Transverse colon (tissue), 4 donors: ENCODE measurements at regions not wholly inside any gene's neighbourhood (a gene's known extent, or its start where the extent isn't known, plus 50 kb on each side); places are given as distances from the start of the nearest gene placed in this dataset.
A peak's percentile ranks its signal among the peaks of the same experiment; 100 is the strongest.

Source experiments
- POLR2AphosphoS5 ChIP-seq, 3 donors: sonication (generic); formaldehyde crosslinking; IDR thresholded peaks; one replicate each; pipeline ENCODE4 v1.6.1; 2016; ENCODE audit warnings: antibody characterized with exemption in 3 of 3
- TF ChIP-seq, protein P1 (sequence below), 5 experiments: fragments of 200-600 bp in 3 of 5; fragments of 450-650 bp in 2 of 5; sonication (generic) in 3 of 5; IDR thresholded peaks; 1 replicate in 2 of 5; 2 replicates in 3 of 5; pipeline ENCODE4 v1.5.1; 2016 to 2017; ENCODE audit warnings: antibody characterized with exemption in 5 of 5, inconsistent platforms in 3 of 5, mild to moderate bottlenecking in 2 of 5, moderate library complexity in 1 of 5

DNA sequence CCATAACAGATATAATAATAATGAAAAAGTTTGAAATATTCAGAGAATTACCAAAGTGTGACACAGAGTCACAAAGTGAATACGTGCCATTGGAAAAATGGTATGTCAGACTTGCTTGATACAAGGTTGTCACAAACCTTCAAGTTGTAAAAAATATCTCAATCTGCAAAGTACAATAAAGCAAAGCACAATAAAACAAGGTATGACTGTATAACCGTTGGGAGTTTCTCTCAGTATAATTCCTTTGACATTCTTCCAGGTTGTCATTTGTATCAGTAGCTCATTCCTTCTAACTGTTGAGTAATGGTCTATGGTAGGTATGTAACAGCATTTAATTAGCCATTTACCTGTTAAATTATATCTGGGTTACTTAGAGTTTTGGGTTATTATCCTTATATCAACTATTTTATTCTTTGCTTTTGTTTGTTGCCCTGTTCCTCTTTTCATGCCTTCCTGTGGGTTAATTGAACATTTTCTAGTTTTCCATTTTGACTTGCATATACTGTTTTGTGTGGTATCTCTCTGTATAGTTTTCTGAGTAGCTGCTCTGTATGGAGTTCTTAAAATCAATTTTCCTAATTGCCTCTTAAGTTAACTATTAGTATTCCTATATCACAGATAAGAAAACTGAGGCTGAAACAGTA lies 112.5 kb downstream of the SUCNR1 start:
- TF ChIP-seq, protein P1, sequence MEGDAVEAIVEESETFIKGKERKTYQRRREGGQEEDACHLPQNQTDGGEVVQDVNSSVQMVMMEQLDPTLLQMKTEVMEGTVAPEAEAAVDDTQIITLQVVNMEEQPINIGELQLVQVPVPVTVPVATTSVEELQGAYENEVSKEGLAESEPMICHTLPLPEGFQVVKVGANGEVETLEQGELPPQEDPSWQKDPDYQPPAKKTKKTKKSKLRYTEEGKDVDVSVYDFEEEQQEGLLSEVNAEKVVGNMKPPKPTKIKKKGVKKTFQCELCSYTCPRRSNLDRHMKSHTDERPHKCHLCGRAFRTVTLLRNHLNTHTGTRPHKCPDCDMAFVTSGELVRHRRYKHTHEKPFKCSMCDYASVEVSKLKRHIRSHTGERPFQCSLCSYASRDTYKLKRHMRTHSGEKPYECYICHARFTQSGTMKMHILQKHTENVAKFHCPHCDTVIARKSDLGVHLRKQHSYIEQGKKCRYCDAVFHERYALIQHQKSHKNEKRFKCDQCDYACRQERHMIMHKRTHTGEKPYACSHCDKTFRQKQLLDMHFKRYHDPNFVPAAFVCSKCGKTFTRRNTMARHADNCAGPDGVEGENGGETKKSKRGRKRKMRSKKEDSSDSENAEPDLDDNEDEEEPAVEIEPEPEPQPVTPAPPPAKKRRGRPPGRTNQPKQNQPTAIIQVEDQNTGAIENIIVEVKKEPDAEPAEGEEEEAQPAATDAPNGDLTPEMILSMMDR (IDR thresholded peaks at IDR 0.05), result no peak
- peak in 1 of 3 donors; percentile 21 for TF ChIP-seq POLR2AphosphoS5 (IDR thresholded peaks at IDR 0.05)
